ENCODE measurements at regions not wholly inside any gene's neighbourhood (a gene's known extent, or its start where the extent isn't known, plus 50 kb on each side); places are given as distances from the start of the nearest gene placed in this dataset.
A peak's percentile ranks its signal among the peaks of the same experiment; 100 is the strongest.

DNA sequence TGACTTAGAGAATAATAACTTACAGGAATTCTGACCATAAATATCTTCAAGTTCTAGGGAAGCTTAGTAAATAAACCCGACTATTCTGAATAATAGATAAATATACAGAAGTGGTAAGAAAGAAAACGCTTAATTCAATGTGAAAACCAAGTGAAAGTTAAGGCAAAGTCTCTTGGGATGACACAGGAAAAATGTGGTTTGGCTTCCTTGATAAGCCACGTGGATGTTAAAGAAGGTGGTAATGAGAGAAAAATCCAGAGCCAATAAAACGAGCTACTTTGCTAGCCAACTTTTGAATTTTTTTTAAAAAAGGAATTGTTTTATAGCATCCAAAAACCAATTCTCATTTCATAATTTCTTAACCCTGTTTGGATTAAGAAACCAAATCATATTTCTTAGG is 166.2 kb upstream of the VRK2 start:
- Histone ChIP-seq H3K4me3 (no peak overlapping the region), H3K27me3 (no peaks in the 10 kb centered on the region), H3K4me1 (ENCODE audit: low read depth) (no peaks in the 10 kb centered on the region), H3K27ac (no peak overlapping the region), H3K36me3 (no peaks in the 10 kb centered on the region), H3K9me3 (ENCODE audit: low read depth) (no peaks in the 10 kb centered on the region)
- peak in 1 of 2 donors; percentile 11 for DNase-seq (ENCODE audit: low read depth in 1 of 2, low spot score in 1 of 2)
- TF ChIP-seq, protein P1, sequence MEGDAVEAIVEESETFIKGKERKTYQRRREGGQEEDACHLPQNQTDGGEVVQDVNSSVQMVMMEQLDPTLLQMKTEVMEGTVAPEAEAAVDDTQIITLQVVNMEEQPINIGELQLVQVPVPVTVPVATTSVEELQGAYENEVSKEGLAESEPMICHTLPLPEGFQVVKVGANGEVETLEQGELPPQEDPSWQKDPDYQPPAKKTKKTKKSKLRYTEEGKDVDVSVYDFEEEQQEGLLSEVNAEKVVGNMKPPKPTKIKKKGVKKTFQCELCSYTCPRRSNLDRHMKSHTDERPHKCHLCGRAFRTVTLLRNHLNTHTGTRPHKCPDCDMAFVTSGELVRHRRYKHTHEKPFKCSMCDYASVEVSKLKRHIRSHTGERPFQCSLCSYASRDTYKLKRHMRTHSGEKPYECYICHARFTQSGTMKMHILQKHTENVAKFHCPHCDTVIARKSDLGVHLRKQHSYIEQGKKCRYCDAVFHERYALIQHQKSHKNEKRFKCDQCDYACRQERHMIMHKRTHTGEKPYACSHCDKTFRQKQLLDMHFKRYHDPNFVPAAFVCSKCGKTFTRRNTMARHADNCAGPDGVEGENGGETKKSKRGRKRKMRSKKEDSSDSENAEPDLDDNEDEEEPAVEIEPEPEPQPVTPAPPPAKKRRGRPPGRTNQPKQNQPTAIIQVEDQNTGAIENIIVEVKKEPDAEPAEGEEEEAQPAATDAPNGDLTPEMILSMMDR (IDR thresholded peaks at IDR 0.05; ENCODE audit: low read depth, low read length): no peak

DNA sequence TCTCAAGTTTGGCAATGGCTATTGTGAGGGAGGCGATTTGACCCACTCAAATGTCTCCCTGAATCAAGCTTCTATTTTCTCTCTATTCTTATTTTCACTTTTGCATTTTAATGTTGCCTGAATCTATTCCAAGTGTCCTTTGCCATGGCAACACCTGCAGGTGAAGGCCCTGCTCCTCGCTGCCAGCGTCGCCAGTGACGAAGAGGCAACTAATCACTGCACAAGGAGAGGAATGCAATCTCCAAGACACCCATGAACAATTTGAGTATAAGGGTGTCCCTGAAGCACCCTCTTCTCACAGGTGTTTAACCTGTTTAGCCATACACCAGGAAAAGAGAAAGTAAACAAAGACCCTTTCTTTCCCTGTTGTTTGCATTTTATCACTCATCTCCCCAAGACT is 165.6 kb upstream of the VRK2 start:
- Histone ChIP-seq H3K4me3 (no peak overlapping the region), H3K4me1 (ENCODE audit: low read depth) (no peaks in the 10 kb centered on the region), H3K27ac (no peak overlapping the region), H3K27me3 (no peaks in the 10 kb centered on the region), H3K9me3 (ENCODE audit: low read depth) (no peaks in the 10 kb centered on the region), H3K36me3 (no peaks in the 10 kb centered on the region)
- TF ChIP-seq, protein P1 (IDR thresholded peaks at IDR 0.05; ENCODE audit: low read depth, low read length): no peak
- DNase-seq (ENCODE audit: low read depth in 1 of 2, low spot score in 1 of 2): no peak

DNA sequence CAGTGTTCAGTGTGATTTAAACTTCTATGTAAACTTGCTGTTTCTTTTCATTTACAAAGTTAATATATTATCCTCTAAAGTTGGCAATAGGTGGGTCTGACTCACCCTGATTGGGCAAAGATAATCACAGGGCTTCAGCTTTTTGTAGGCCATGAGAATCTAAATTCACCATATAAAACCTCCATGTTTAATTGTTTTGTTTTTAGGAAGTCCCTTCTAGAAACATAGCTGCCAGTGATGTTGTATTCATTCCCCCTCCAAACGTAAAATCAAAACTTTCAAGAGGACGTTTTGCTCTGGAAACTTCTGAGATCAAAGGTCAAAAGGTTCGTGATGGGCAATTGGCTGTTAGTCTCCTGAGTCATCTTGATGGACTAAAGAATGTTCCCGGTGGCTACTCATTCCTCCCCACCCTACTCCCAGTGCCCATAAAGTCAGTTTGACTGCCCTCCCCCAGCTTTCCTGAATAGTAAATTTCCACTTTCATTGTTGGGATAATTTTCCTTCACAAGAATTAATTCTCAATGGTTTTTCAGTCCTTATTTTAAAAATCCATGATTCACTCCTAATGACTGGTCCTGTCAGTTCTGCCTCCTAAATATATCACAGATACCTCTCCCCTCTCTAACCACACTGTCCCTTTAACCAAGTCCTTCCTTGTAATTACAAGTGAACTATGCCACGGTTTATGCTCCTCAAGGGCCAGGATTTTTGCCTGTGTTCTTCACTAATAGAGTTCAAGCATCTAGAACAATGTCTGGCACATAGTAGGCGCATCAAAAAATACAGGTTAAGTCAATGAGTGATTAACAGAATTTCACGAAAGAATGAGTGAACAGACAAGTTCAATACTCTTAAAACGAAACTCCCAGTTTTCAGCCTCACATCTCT is 164.4 kb upstream of the VRK2 start:
- Histone ChIP-seq H3K36me3 (no peaks in the 10 kb centered on the region), H3K27me3 (no peaks in the 10 kb centered on the region), H3K4me1 (ENCODE audit: low read depth) (no peaks in the 10 kb centered on the region), H3K4me3 (no peak overlapping the region), H3K27ac (no peak overlapping the region), H3K9me3 (ENCODE audit: low read depth) (no peaks in the 10 kb centered on the region)
- no peak for DNase-seq (ENCODE audit: low read depth in 1 of 2, low spot score in 1 of 2)
- TF ChIP-seq, protein P1 (IDR thresholded peaks at IDR 0.05; ENCODE audit: low read depth, low read length): no peak

DNA sequence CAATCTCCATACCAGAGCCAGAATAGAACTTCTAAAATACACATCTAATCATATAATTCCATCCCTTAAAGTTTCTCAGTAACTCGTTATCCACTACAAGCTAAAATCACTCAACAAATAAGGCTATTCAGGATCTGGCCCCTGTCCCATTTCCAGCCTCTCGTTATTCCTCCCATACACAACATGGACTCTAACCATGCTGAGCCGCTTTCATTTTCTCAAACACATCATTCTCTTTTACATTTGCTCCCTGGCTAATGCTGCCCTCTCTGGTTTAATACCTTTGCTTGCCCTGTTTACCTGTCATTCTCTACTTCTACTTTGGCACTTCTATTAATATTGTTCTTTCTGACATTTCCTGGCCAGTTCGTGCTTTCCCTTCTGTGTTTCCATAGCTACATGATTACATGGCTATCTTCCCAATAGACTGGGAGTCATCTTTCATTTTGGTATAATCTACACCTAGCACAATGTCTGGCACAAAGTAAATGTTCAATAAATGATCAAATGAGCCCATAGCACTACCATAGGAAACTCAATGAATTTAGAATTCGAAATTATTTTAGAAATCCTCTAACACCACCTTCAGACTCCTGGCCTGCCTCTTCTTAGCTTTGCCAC is 163.6 kb upstream of the VRK2 start:
- H3K9me3 ChIP-seq (ENCODE audit: low read depth): no peaks in the 10 kb centered on the region
- no peaks in the 10 kb centered on the region for H3K27me3 ChIP-seq
- H3K27ac ChIP-seq: no peak overlapping the region
- no peak overlapping the region for H3K4me3 ChIP-seq
- no peaks in the 10 kb centered on the region for H3K36me3 ChIP-seq
- no peaks in the 10 kb centered on the region for H3K4me1 ChIP-seq (ENCODE audit: low read depth)
- DNase-seq (ENCODE audit: low read depth in 1 of 2, low spot score in 1 of 2): peak in 1 of 2 donors; percentile 19
- TF ChIP-seq, protein P1 (IDR thresholded peaks at IDR 0.05; ENCODE audit: low read depth, low read length): no peak

DNA sequence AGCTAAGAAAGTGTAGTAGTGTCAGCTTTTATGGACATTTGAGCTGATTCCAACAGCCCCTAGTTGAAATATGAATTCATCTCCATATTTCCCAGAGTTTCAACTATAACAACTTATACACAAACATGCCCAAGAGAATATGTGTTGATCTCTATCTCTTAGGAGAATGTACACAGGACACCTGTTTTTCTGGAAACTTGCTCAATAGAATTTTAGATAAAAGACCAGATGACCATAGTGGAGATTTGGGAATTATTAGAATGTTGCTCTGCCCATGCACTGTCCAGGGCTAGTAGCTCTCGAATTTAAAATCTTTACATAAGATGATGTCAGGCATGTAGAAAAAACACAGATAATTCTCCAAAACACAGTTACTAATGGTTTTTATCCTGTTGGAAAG is 162.3 kb upstream of the VRK2 start:
- Histone ChIP-seq H3K4me3 (no peak overlapping the region), H3K9me3 (ENCODE audit: low read depth) (no peaks in the 10 kb centered on the region), H3K27ac (no peak overlapping the region), H3K4me1 (ENCODE audit: low read depth) (no peaks in the 10 kb centered on the region), H3K36me3 (no peaks in the 10 kb centered on the region), H3K27me3 (no peaks in the 10 kb centered on the region)
- TF ChIP-seq, protein P1 (IDR thresholded peaks at IDR 0.05; ENCODE audit: low read depth, low read length): no peak
- DNase-seq (ENCODE audit: low read depth in 1 of 2, low spot score in 1 of 2): no peak

Measured in cardiac muscle cell (in vitro differentiated cells and primary cell).